CD4-positive, alpha-beta T cell treated with Interleukin-1 beta for 1 hour (primary cell): ENCODE measurements at regions not wholly inside any gene's neighbourhood (a gene's known extent, or its start where the extent isn't known, plus 50 kb on each side); places are given as distances from the start of the nearest gene placed in this dataset.
"Not testable (repeated sequence)": the region's sequence is repeated elsewhere in the genome, so short reads cannot be mapped to it uniquely, and the experiment has no call there.

ENCODE experiments used
- DNase-seq, 2 donors: peaks; one replicate each; pipeline ENCODE4 v3.0.0-alpha.2; 2020 to 2022

GRCh38 chr4:84378983-84379382, 120.1 kb downstream of the NKX6-1 start:
- no peak for DNase-seq

GRCh38 chr4:84378356-84378755, 120.7 kb downstream of the NKX6-1 start:
- DNase-seq = no peak

- DNase-seq = no peak
These were observed 132.2 kb downstream of the NKX6-1 start for GRCh38 chr4:84366907-84367306.

GRCh38 chr4:84366161-84366560, 132.9 kb downstream of the NKX6-1 start:
- DNase-seq = no peak

GRCh38 chr4:84362896-84363655, 136.0 kb downstream of the NKX6-1 start:
- DNase-seq = no peak

GRCh38 chr4:84342161-84342560, 156.9 kb downstream of the NKX6-1 start:
- DNase-seq = no peak

- DNase-seq = no peak
These were observed 157.5 kb downstream of the NKX6-1 start for GRCh38 chr4:84341559-84341958.

GRCh38 chr4:84338367-84338766, 160.7 kb downstream of the NKX6-1 start:
- DNase-seq = no peak

GRCh38 chr4:84336964-84337705, 162.0 kb downstream of the NKX6-1 start:
- DNase-seq = no peak

GRCh38 chr4:84327526-84327925, 171.6 kb downstream of the NKX6-1 start:
- no peak for DNase-seq

GRCh38 chr4:84325625-84326024, 173.5 kb downstream of the NKX6-1 start:
- no peak for DNase-seq

GRCh38 chr4:84324303-84325245, 174.5 kb downstream of the NKX6-1 start:
- no peak for DNase-seq

GRCh38 chr4:84319124-84319523, 180.0 kb downstream of the NKX6-1 start:
- DNase-seq = no peak

- DNase-seq = no peak
These were observed 181.6 kb downstream of the NKX6-1 start for GRCh38 chr4:84317513-84317912.

GRCh38 chr4:84312426-84313012, 186.6 kb downstream of the NKX6-1 start:
- no peak for DNase-seq

GRCh38 chr4:84309191-84309590, 189.9 kb downstream of the NKX6-1 start:
- DNase-seq = no peak

- not testable (repeated sequence) for DNase-seq
These were observed 200.3 kb downstream of the NKX6-1 start for GRCh38 chr4:84298719-84299254.

GRCh38 chr4:84298023-84298718, 200.9 kb downstream of the NKX6-1 start:
- no peak for DNase-seq

- DNase-seq = no peak
These were observed 207.1 kb downstream of the NKX6-1 start for GRCh38 chr4:84291969-84292368.

GRCh38 chr4:84286048-84286447, 213.0 kb downstream of the NKX6-1 start:
- DNase-seq = no peak

GRCh38 chr4:84279678-84280077, 219.4 kb downstream of the NKX6-1 start:
- DNase-seq = no peak

GRCh38 chr4:84277923-84278322, 221.2 kb downstream of the NKX6-1 start:
- no peak for DNase-seq
